HEK293T (cell line): ENCODE measurements at regions not wholly inside any gene's neighbourhood (a gene's known extent, or its start where the extent isn't known, plus 50 kb on each side); places are given as distances from the start of the nearest gene placed in this dataset.

ENCODE experiments used
- ARNT ChIP-seq: fragments of 450-650 bp; IDR thresholded peaks from 2 replicates; pipeline ENCODE4 v1.6.1; 2017; ENCODE audit warnings: mild to moderate bottlenecking
- BHLHE40 ChIP-seq: fragments of 450-650 bp; IDR thresholded peaks from 2 replicates; pipeline ENCODE4 v1.6.1; 2016; ENCODE audit warnings: mild to moderate bottlenecking, moderate library complexity, borderline replicate concordance
- ELF4 ChIP-seq: fragments of 450-650 bp; IDR thresholded peaks from 2 replicates; pipeline ENCODE4 v1.6.1; 2017; ENCODE audit warnings: antibody characterized with exemption
- FOXA1 ChIP-seq: fragments of 450-650 bp; IDR thresholded peaks from 2 replicates; pipeline ENCODE4 v1.6.1; 2016; ENCODE audit warnings: mild to moderate bottlenecking
- FOXK2 ChIP-seq: fragments of 450-650 bp; IDR thresholded peaks from 2 replicates; pipeline ENCODE4 v1.6.1; 2016; ENCODE audit warnings: mild to moderate bottlenecking
- FOXM1 ChIP-seq: fragments of 450-650 bp; IDR thresholded peaks from 2 replicates; pipeline ENCODE4 v1.6.1; 2017; ENCODE audit warnings: mild to moderate bottlenecking, borderline replicate concordance
- HDGF ChIP-seq: fragments of 450-650 bp; IDR thresholded peaks from 2 replicates; pipeline ENCODE4 v1.6.1; 2017; ENCODE audit warnings: antibody characterized with exemption, borderline replicate concordance
- L3MBTL2 ChIP-seq: fragments of 450-650 bp; conservative IDR thresholded peaks from 2 replicates; pipeline ENCODE4 v1.6.1; 2016; ENCODE audit warnings: mild to moderate bottlenecking
- SP1 ChIP-seq: fragments of 450-650 bp; IDR thresholded peaks from 2 replicates; pipeline ENCODE4 v1.6.1; 2017
- SUZ12 ChIP-seq: fragments of 450-650 bp; IDR thresholded peaks from 2 replicates; pipeline ENCODE4 v1.6.1; 2016; ENCODE audit warnings: mild to moderate bottlenecking
- TARDBP ChIP-seq: fragments of 450-650 bp; IDR thresholded peaks from 2 replicates; pipeline ENCODE4 v1.6.1; 2016
- ZNF384 ChIP-seq: fragments of 450-650 bp; IDR thresholded peaks from 2 replicates; pipeline ENCODE4 v1.6.1; 2016

- TF ChIP-seq ZNF384, result no peak
- no peak for TF ChIP-seq TARDBP
- TF ChIP-seq FOXA1, result no peak
- TF ChIP-seq FOXM1, result no peak
- TF ChIP-seq HDGF, result no peak
- TF ChIP-seq SUZ12, result no peak
- no peak for TF ChIP-seq ARNT
- no peak for TF ChIP-seq BHLHE40
- TF ChIP-seq SP1, result no peak
- no peak for TF ChIP-seq FOXK2
- TF ChIP-seq ELF4, result no peak
- no peak for TF ChIP-seq L3MBTL2
Observed at GRCh38 chr7:63071920-63072319, 926.7 kb upstream of the ZNF722 start.
